ENCODE measurements at regions not wholly inside any gene's neighbourhood (a gene's known extent, or its start where the extent isn't known, plus 50 kb on each side); places are given as distances from the start of the nearest gene placed in this dataset.
"Not testable (repeated sequence)": the region's sequence is repeated elsewhere in the genome, so short reads cannot be mapped to it uniquely, and the experiment has no call there.

DNA sequence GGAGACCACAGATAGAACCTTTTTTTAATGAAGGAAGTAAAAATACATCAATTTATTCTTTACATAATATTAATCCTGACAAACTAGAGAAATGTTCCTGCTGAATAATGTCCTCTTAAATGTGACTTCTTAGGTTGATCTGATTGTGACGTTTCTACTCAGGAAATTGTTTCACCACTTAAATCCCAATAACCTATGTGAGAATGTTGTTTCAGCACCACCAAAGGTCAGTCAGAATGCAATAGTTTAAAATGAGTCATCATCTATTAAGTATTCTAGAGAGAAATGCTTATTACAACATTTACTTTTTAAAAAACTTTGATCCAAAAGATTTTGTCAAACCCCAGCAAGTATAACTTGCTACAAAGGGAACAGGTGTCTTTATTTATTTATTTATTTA lies 155.4 kb upstream of the CACNA2D1 start:
- POLR2A ChIA-PET, result no interaction called here
- ATAC-seq (no peak), DNase-seq (ENCODE audit: low read depth, low spot score) (no peak)
- no peak overlapping the region for H3K4me3 ChIP-seq (ENCODE audit: low read depth in 2 of 2, low read length in 2 of 2)
- intact Hi-C loops (cut with micrococcal nuclease; ENCODE audit: unreplicated experiment) (no loop called here), in situ Hi-C loops (cut with HindIII; ENCODE audit: low pct_unique_long_range_greater_than_20kb, low sequenced_read_pairs) (no loop called here)
- no TSS peak for BruUV-seq (replicated peaks)
- no peaks in the 10 kb centered on the region for H3K27me3 ChIP-seq (ENCODE audit: control insufficient read depth, insufficient read depth, low read length)
- TF ChIP-seq, protein P1, sequence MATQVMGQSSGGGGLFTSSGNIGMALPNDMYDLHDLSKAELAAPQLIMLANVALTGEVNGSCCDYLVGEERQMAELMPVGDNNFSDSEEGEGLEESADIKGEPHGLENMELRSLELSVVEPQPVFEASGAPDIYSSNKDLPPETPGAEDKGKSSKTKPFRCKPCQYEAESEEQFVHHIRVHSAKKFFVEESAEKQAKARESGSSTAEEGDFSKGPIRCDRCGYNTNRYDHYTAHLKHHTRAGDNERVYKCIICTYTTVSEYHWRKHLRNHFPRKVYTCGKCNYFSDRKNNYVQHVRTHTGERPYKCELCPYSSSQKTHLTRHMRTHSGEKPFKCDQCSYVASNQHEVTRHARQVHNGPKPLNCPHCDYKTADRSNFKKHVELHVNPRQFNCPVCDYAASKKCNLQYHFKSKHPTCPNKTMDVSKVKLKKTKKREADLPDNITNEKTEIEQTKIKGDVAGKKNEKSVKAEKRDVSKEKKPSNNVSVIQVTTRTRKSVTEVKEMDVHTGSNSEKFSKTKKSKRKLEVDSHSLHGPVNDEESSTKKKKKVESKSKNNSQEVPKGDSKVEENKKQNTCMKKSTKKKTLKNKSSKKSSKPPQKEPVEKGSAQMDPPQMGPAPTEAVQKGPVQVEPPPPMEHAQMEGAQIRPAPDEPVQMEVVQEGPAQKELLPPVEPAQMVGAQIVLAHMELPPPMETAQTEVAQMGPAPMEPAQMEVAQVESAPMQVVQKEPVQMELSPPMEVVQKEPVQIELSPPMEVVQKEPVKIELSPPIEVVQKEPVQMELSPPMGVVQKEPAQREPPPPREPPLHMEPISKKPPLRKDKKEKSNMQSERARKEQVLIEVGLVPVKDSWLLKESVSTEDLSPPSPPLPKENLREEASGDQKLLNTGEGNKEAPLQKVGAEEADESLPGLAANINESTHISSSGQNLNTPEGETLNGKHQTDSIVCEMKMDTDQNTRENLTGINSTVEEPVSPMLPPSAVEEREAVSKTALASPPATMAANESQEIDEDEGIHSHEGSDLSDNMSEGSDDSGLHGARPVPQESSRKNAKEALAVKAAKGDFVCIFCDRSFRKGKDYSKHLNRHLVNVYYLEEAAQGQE (IDR thresholded peaks at IDR 0.05; ENCODE audit: insufficient read depth in 1 of 2, low read depth in 2 of 2, low read length in 1 of 2), result no peak
- no peak for TF ChIP-seq SIN3A (IDR thresholded peaks at IDR 0.05; ENCODE audit: borderline replicate concordance, insufficient read depth, low read depth, low read length)
- TF ChIP-seq, protein P2, sequence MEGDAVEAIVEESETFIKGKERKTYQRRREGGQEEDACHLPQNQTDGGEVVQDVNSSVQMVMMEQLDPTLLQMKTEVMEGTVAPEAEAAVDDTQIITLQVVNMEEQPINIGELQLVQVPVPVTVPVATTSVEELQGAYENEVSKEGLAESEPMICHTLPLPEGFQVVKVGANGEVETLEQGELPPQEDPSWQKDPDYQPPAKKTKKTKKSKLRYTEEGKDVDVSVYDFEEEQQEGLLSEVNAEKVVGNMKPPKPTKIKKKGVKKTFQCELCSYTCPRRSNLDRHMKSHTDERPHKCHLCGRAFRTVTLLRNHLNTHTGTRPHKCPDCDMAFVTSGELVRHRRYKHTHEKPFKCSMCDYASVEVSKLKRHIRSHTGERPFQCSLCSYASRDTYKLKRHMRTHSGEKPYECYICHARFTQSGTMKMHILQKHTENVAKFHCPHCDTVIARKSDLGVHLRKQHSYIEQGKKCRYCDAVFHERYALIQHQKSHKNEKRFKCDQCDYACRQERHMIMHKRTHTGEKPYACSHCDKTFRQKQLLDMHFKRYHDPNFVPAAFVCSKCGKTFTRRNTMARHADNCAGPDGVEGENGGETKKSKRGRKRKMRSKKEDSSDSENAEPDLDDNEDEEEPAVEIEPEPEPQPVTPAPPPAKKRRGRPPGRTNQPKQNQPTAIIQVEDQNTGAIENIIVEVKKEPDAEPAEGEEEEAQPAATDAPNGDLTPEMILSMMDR (IDR thresholded peaks at IDR 0.05), result no peak
- TF ChIP-seq TCF7L2 (IDR thresholded peaks at IDR 0.05; ENCODE audit: low read depth, low read length), result no peak
- TF ChIP-seq POLR2AphosphoS5 (IDR thresholded peaks at IDR 0.05; ENCODE audit: low read depth, low read length), result no peak
- no peak overlapping the region for H3K27ac ChIP-seq (ENCODE audit: low read length)
- H3K36me3 ChIP-seq (ENCODE audit: control insufficient read depth, insufficient read depth, low read length), result no peaks in the 10 kb centered on the region
- no peaks in the 10 kb centered on the region for H3K9me3 ChIP-seq (ENCODE audit: control insufficient read depth, insufficient read depth, low read depth, low read length)
- H3K4me1 ChIP-seq (ENCODE audit: control insufficient read depth, insufficient read depth, low read length), result no peaks in the 10 kb centered on the region
- CTCF ChIA-PET, result no interaction called here

DNA sequence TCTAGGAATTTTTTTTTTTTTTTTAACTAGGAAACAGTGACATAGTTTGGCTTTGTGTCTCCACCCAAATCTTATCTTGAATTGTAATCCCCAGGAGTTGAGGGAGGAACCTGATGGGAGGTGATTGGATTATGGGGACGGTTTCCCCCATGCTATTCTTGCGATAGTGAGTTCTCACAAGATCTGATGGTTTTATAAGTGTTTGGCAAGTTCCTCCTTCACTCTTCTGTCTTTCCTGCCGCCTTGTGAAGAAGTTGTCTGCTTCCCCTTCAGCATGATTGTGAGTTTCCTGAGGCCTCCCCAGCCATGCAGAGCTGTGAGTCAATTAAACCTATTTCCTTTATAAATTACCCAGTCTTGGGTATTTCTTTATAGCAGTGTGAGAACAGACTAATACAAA lies 152.2 kb upstream of the CACNA2D1 start:
- DNase-seq (ENCODE audit: low read depth, low spot score); H3K4me3 ChIP-seq (ENCODE audit: low read depth in 2 of 2, low read length in 2 of 2); H3K36me3 ChIP-seq (ENCODE audit: control insufficient read depth, insufficient read depth, low read length); intact Hi-C loops (cut with micrococcal nuclease; ENCODE audit: unreplicated experiment); H3K4me1 ChIP-seq (ENCODE audit: control insufficient read depth, insufficient read depth, low read length); in situ Hi-C loops (cut with HindIII; ENCODE audit: low pct_unique_long_range_greater_than_20kb, low sequenced_read_pairs); H3K27me3 ChIP-seq (ENCODE audit: control insufficient read depth, insufficient read depth, low read length); BruUV-seq (replicated peaks); POLR2A ChIA-PET; H3K9me3 ChIP-seq (ENCODE audit: control insufficient read depth, insufficient read depth, low read depth, low read length); ATAC-seq; H3K27ac ChIP-seq (ENCODE audit: low read length): not testable (repeated sequence)
- CTCF ChIA-PET, result interaction anchor here (0.9 to 1.0 kb wide), 2 partner anchors 10 to 1113 kb away, joined by 3 to 5 read pairs; no protein-coding TSS in a partner anchor

DNA sequence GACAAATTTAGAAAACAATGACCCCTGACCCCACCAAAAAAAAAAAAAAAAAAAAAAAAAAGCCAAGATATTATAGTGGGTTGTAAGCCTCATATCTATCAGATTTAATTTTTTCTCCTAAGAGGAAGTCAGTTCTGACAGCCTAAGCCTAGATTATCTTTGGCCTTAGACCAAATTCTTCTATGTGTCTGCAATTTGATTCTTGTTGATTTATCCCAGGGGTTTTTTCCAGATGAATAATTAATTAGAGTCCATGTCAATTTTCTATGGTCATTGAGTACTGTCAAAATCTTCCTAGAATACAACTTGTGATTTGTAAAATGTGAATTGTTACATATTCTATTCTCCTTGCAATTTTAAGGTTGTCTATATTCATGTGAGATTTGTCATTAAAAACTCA lies 151.6 kb upstream of the CACNA2D1 start:
- CTCF ChIA-PET, result interaction anchor here (0.9 kb wide), 1 partner anchor 1113 kb away, joined by 3 read pairs; no protein-coding TSS in a partner anchor
- POLR2A ChIA-PET, result no interaction called here
- no peak overlapping the region for H3K4me3 ChIP-seq (ENCODE audit: low read depth in 2 of 2, low read length in 2 of 2)
- in situ Hi-C loops (cut with HindIII; ENCODE audit: low pct_unique_long_range_greater_than_20kb, low sequenced_read_pairs), result no loop called here
- no TSS peak for BruUV-seq (replicated peaks)
- intact Hi-C loops (cut with micrococcal nuclease; ENCODE audit: unreplicated experiment), result no loop called here
- H3K36me3 ChIP-seq (ENCODE audit: control insufficient read depth, insufficient read depth, low read length), result no peaks in the 10 kb centered on the region
- TF ChIP-seq POLR2AphosphoS5 (IDR thresholded peaks at IDR 0.05; ENCODE audit: low read depth, low read length) (no peak), TCF7L2 (IDR thresholded peaks at IDR 0.05; ENCODE audit: low read depth, low read length) (no peak), SIN3A (IDR thresholded peaks at IDR 0.05; ENCODE audit: borderline replicate concordance, insufficient read depth, low read depth, low read length) (no peak)
- TF ChIP-seq, protein P2 (IDR thresholded peaks at IDR 0.05), result no peak
- H3K27ac ChIP-seq (ENCODE audit: low read length), result no peak overlapping the region
- DNase-seq (ENCODE audit: low read depth, low spot score), result no peak
- H3K27me3 ChIP-seq (ENCODE audit: control insufficient read depth, insufficient read depth, low read length), result no peaks in the 10 kb centered on the region
- no peaks in the 10 kb centered on the region for H3K9me3 ChIP-seq (ENCODE audit: control insufficient read depth, insufficient read depth, low read depth, low read length)
- no peak for ATAC-seq
- no peaks in the 10 kb centered on the region for H3K4me1 ChIP-seq (ENCODE audit: control insufficient read depth, insufficient read depth, low read length)
